HG03108 (cell line): ENCODE measurements at regions not wholly inside any gene's neighbourhood (a gene's known extent, or its start where the extent isn't known, plus 50 kb on each side); places are given as distances from the start of the nearest gene placed in this dataset.
"Not testable (repeated sequence)": the region's sequence is repeated elsewhere in the genome, so short reads cannot be mapped to it uniquely, and the experiment has no call there.

Experiments
- ATAC-seq: cut with Tn5 transposase; IDR thresholded peaks from one replicate; pipeline ENCODE4 v1.9.1; 2021; ENCODE audit warnings: moderate library complexity; ENCODE audit not compliant: unreplicated experiment

GRCh38 chr5:14954216-14954615 is 82.6 kb upstream of the ANKH start:
- no peak for ATAC-seq

GRCh38 chr5:14953075-14953607 is 81.6 kb upstream of the ANKH start:
- no peak for ATAC-seq

DNA sequence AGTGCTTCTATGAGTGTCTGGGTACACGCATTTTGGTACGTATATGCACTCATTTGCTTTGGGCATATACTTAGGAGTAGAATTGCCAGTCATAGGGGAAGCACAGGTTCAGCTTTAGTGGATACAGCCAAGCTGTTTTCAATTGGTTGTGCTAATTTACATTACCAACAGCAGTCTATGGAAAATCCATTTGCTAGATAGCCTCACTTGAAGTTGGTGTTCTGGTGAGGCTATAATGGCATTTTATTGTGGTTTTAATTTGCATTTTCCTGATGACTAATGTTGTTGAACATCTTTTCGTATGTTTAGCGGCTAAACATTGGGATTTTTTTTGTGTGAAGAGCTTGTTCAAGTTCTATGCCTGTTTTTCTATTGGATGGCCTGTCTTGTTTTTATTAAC is 76.8 kb upstream of the ANKH start:
- no peak for ATAC-seq

- ATAC-seq: peak; percentile 63
These were observed 75.4 kb upstream of the ANKH start for GRCh38 chr5:14946815-14947620.

GRCh38 chr5:14945450-14945849 is 73.9 kb upstream of the ANKH start:
- no peak for ATAC-seq

GRCh38 chr5:14944996-14945395 is 73.4 kb upstream of the ANKH start:
- ATAC-seq: no peak

DNA sequence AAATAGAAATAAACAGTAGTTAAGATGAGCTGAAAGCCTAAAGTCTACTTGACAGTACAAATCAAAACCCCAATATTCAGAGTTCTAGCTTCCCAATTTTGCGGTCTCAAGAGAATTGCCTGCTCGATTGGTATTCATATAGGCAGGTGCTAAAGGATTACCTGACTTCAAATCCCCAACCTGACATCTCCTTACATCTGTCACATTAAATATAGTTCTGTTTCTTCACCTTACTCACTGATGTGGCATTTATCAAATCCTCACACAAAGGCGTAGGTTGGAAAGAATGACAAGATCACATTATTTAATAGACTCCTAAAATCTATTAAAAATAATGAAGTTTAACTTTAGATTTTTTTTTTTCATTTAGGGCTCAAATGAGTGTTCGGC is 72.8 kb upstream of the ANKH start:
- ATAC-seq: no peak

GRCh38 chr5:14942212-14942611 is 70.6 kb upstream of the ANKH start:
- ATAC-seq: no peak

GRCh38 chr5:14937254-14937653 is 65.7 kb upstream of the ANKH start:
- no peak for ATAC-seq

GRCh38 chr5:14936588-14936987 is 65.0 kb upstream of the ANKH start:
- ATAC-seq: no peak

GRCh38 chr5:14935341-14935740 is 63.8 kb upstream of the ANKH start:
- ATAC-seq: no peak

GRCh38 chr5:14932902-14933469 is 61.4 kb upstream of the ANKH start:
- no peak for ATAC-seq

DNA sequence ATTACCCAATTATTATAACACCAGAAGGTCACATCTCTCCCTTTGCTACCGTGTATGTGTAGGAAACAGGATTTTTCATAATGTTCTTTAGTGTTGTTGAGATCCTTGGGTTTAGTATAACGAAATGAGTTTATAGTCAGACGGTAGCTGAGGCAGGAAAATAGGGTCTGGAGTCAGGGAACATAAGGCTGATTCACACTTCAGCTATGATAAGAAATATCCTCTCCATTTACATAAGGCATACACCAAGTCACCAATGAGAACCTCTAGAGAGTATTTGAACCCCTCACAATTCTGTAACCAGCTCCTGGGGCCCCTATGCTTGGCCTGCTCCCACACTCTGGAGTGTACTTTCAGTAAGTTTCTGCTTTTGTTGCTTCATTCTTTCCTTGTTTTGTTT is 58.9 kb upstream of the ANKH start:
- ATAC-seq: no peak

- ATAC-seq: no peak
These were observed 57.9 kb upstream of the ANKH start for GRCh38 chr5:14929293-14930065.

DNA sequence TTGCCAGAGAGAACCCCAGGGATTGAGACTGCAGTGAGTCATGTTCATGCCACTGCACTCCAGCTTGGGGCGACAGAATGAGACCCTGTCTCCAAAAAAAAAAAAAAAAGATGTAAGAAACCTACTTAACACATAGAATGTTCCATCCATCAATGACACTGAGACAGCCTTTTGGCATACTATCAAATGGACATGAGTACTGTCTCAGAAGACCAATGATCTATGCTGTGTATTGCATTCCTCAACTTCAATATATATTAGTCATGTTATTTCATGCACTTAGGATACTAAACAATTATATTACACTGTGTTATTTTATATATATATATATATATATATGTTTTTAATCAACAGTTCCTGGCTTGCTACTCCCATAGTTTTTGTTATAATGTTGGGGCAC is 57.1 kb upstream of the ANKH start:
- ATAC-seq: no peak

DNA sequence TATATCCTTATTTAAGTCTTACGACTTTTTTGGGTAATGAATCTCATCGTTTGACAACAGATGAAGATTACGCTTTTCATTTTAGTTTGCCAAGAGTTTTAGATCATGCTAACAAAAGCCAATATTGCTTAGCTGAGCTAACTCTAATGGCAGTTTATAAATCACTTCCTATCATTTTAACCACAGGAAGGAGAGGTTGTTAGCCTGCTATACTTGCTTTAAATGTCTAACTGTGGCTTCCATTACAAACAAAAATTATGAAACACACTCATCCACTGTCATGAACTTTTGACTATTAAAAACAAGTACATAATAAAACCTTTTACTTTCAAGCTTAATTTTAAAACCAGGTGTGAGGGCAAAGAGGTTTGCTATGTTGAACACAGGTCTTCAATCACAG is 53.7 kb upstream of the ANKH start:
- ATAC-seq: no peak

DNA sequence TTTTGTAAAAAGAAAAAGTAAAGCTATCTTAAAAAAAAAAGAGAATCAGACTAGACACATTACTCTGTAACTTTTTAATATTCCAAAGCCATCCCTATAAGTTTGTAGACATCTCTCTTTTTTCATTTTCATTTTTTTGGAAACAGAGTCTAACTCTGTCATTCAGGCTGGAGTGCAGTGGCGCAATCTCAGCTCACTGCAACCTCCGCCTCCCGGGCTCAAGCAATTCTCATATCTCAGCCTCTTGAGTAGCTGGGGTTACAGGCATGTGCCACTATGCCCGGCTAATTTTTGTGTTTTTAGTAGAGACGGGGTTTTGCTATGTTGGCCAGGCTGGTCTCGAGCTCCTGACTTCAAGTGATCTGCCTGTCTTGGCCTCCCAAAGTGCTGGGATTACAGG is 51.4 kb upstream of the ANKH start:
- ATAC-seq: not testable (repeated sequence)

DNA sequence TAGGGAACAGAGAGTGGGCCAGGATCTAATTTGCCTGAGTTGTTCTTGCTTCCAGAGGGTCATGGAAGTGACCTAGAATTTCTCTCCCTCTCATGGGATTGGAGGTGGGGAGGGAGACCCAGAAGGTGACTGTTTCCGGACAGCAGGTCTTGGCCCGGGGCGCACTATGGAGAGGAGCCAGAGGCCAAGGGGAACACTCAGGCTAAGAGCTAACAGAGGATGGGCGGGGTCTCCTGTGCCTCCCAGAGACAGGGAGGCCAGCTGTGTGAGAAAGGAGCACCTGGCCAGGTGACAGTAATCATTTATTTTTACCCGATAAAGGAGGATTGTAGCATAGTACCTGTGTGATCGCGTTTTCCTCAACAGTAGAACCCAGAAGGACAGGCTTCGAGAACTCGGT is 50.9 kb upstream of the ANKH start:
- ATAC-seq: no peak
